CD1c-positive myeloid dendritic cell (primary cell): ENCODE measurements at regions not wholly inside any gene's neighbourhood (a gene's known extent, or its start where the extent isn't known, plus 50 kb on each side); places are given as distances from the start of the nearest gene placed in this dataset.
"Not testable (repeated sequence)": the region's sequence is repeated elsewhere in the genome, so short reads cannot be mapped to it uniquely, and the experiment has no call there.

Experiments used
- DNase-seq: peaks from one replicate; pipeline ENCODE4 v3.0.0-alpha.2; 2016; ENCODE audit errors: extremely low spot score

DNA sequence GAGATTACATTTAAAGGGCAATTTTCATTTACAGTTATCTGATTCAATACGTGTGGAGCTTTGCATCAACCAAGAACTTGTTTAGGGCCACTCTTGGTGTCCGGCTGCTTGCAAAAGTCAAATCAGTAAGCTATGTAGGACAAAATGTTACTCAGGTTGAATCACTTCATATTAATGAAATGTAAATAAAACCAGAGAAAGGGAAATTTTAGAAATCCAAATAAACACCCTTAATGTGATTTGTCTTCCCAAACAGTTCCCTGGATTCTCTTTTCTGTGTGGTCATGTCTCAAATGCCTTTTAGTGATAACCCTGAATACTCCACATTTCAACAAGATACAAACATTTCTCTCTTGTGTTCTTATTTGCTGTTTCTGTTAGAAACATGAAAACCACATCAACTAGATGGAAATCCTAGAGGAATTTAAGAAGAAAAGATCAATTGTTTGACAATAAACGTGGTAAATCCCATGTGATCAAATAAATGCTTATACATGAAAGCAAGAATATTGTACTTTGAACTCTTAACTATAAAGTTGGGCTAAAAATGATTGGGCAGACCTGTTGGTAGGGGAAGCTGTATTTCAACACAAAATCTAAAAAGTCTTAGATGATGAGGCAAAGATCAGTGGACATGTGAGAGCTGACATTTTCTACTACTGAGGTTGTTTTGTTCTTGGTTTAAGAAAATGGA is 101.3 kb downstream of the CDC42EP3 start:
- DNase-seq = no peak

DNA sequence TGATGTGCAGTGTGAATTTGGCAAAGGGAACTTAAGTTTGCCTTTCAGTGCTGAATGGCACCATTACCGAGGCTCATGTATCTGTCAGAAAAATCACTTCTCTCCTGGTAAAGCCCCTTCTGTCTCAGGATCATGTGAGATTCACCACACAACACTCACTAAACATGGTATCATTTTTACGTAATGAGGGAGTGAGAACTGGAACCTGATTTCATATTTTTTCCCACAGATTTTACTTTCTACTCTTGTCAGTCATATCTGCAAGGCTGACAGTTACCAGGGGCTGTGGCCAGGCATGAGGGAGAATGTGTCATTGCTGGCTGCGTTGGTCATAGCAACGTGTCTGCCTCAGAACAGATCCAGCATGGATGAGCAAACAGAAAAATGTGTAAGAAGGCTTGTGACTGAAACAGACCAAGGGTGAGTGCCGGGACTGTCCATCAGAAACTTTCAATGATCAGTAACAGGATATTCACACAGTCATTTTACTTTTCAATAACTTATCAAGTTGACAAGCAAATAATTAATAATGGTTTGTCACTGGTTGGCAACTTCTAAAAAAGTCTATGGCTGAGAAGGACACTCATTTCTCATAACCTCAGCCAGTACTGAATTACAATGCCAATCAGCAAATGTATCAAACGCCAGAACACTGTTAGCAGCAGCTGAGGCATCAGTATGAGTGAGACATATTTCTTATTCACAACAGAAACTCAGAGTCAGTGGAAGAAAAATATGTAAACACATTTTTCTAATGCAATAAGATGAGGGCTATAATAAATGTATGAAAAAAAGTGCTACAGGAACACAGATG is 100.5 kb downstream of the CDC42EP3 start:
- no peak for DNase-seq

DNA sequence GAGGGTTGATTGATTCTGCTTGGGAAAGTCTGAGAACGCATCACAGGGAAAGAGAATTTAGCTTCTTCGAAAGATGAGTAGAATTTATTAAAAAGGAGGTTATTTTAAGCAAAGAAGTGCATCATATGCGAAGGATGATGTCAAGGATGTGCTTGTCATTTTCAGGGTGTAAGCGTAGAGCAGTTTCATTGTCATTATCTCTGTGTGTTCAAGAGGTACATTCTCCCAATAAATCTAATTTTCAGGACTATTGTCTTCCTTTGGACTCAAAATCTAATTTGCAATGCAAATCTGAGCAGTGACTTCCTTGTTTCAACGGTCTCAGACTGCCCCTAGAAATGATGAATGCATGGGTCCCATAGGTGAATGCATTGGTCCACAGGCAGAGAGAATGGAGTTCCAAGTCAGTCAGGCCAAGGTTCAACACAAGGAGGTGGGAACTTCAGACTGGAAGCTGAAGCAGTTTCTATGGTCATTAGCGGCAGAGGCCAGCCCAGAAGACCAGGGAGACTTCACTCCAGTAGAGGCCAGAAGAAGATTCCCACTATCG is 99.8 kb downstream of the CDC42EP3 start:
- DNase-seq = no peak

DNA sequence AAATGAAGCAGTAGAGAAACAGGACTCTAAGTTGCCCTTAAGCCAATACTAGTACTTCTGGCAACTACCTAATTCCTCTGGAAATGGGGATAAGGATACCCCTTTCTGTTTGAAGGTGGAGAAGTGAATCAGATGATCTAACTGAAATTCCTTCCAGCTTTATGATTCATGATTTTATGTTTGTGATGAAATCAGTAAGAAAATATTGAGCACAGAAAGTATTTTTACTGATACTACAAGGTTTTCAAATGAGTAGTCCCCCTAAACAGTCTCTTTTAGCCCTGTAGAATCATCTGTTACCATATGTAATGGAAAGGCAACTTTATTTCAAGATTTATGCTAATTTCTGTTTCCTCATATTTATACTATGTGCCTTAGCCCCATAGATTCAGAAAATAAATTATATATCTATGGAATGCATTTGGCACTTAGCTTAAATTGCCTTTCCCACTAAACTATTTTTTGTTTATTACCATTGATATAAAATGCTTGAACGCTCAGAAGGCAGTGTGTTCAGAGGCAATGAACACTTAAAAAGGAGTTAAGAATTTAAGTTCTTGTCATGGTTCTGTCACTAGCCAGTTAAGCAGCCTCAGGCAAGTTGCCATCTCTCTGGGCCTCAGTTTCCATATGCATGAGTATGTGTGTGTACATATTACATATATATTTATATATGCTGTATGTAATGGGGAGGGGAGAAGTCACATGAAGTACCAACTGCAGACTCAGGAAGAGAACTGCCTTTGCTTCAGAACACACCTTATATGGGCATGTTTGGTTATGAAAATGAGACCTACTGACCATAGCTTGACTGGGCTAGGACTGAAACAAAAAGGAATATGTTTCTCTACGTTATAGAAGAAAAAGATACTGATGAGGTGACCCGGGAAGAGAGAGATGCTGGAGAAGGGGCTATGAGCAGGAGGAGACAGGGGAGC is 97.7 kb downstream of the CDC42EP3 start:
- DNase-seq = no peak

DNA sequence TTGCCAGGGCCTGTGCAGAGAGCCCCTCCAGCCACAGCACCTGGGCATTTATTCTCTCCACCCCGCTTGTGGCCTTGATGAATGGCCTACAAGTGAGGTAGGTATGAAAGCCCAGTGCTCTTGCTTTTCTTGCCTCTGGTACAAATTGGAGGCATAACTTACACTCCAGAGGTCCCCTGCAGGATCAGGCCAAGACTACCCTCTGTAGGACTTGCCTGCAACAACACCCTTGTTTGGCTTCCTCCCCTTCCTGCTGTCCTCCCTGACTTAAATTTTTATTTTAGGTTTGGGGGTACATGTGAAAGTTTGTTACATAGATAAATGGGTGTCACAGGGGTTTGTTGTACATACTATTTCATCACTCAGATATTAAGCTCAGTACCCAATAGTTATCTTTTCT is 95.7 kb downstream of the CDC42EP3 start:
- DNase-seq = no peak

DNA sequence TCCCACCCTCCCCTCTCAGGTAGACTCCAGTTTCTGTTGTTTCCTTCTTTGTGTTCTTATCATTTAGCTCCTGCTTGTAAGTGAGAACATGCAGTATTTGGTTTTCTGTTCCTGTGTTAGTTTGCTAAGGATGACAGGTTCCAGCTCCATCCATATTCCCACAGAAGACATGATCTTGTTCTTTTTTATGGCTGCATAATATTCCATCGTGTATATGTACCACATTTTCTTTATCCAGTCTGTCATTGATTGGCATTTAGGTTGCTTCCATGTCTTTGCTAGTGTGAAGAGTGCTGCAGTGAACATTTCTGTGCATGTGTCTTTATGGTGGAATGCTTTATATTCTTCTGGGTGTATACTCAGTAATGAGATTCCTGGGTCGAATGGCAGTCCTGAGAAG is 95.2 kb downstream of the CDC42EP3 start:
- not testable (repeated sequence) for DNase-seq

DNA sequence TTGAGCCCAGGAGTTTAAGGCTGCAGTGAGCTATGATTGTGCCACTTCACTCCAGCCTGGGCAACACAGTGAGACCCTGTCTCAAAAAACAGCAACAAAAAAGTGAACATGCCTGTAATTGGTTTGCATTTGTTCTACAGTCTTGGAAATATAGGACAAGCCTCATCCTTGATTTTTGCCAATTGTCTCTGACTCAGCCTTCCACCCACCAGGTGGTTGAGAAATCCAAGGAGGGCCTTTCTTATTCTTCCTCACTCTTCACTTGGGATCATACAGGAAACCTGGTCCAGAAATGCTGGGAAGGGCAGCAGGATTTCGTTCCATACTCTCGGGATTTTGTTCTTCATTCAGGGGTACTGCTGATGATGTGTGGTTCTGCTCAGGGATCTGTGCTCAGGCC is 94.6 kb downstream of the CDC42EP3 start:
- DNase-seq = no peak

DNA sequence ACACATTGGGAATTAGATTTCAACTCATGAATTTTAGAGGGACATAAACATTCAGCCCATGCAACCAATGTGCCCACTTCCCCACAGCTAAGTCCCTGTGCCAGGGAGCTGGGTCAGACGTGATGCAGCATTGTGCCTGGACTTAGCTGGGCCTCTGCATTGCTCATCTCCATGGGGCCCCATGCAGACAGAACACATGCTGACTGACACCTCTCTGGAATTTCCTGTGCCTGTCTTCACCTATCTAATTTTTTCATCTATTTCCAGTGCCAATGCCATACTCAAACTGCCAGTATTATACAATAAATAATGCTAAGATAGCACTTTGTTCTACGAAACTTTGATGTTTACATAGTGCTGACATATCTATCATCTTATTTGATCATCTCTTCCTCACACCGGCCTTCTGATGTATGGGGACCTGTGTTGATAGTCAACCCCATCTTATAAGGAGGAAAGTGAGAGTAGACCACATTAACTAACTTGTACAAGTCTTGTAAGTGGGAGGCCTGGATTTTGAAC is 92.2 kb downstream of the CDC42EP3 start:
- DNase-seq = no peak

DNA sequence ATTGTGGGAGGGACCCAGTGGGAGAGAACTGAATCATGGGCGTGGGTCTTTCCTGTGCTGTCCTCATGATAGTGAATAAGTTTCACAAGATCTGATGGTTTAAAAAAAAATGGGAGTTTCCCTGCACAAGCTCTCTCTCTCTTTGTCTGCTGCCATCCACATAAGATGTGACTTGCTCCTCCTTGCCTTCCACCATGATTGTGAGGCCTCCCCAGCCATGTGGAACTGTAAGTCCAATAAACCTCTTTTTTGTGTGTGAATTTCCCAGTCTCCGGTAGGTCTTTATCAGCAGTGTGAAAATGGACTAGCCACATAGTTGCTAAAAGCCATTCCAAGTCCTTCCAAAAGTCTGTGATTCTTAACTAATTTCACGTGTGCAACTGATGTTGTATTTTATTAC is 91.5 kb downstream of the CDC42EP3 start:
- DNase-seq = not testable (repeated sequence)

DNA sequence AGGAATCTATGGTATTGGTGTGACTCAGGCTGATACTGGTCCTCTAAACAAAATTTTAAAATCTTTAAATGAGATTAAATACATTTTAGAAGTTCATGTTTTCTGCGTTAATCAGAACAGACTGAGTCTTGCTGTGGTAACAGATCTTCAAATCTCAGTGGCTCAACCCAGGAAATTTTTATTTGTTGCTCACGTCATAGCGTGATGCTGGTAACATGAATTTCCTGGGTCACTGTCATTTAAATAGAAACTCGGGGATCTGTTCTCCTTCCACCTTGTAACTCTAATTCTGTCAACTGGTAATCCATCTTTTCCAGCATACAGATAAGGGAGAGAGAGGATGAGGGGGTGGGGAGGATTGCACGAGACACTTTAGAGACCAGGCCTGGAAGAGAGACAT is 90.0 kb downstream of the CDC42EP3 start:
- no peak for DNase-seq

DNA sequence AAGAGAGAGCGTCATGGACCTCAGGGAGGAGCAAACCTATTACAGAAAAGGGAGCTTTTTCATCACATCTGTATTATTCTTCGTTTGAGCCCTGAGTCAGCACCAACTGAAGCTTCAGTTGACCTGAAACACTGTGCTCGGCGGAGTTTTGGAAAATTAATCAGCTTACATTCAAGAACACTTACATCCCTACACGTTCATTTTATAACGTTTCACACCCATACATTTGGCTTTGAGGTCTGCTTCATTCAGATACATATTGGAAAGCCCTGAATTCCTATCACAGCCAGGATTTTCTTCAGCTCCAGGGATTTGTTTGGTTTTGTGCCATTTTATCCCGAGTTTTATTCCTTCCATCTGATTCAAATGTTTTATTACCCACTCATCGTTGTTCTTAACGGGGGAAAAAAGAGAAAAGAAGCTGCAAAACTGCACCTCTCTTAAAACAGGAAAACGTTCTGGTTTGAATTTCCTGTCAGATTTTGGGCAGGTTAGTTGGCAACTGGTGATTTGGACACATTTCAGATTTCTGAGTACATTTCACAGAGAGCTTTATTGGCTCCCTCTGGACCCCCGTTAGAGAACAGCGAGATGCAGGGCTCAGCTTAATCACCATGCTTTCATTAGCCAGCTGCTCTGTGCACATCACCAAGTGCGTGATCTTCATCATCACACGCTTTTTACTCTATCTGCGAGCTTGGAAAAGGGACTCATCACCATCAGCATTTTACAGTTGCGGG is 88.8 kb downstream of the CDC42EP3 start:
- no peak for DNase-seq

DNA sequence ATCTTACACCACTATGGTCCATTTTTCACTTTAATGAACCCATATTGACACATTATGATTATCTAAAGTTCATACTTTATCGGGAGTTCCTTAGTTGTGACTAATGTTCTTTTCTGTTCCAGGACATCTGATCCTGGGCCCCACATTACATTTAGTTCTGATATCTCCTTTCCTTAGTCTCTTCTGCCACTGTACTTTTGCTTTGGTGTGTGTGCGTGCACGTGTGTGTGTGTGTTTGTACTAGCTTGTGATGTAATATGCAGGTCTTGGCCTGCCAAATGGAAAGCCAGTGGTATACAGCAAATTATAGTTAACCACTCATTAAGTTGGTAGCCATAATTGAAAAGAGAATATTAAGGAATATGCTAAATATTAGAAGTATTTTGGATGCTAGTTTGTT is 88.0 kb downstream of the CDC42EP3 start:
- no peak for DNase-seq

DNA sequence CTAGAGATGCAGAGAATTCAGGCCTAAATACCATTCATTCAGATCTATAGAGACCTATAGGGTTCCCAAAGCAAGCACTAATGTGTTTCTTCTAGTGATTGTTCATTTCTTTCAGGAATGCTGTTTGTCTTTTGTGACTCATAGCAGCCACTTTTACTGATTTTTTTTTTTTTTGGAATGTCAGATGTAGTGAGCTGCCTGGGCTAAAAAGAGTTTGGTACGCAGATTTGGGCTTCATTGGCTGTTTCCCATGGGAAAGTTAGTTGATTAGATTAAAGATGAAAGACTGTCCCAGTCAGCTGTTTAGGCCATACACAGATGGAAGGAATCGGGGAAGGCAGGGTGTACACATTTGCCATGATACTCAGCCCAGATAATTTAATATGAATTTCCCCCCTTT is 87.6 kb downstream of the CDC42EP3 start:
- no peak for DNase-seq

DNA sequence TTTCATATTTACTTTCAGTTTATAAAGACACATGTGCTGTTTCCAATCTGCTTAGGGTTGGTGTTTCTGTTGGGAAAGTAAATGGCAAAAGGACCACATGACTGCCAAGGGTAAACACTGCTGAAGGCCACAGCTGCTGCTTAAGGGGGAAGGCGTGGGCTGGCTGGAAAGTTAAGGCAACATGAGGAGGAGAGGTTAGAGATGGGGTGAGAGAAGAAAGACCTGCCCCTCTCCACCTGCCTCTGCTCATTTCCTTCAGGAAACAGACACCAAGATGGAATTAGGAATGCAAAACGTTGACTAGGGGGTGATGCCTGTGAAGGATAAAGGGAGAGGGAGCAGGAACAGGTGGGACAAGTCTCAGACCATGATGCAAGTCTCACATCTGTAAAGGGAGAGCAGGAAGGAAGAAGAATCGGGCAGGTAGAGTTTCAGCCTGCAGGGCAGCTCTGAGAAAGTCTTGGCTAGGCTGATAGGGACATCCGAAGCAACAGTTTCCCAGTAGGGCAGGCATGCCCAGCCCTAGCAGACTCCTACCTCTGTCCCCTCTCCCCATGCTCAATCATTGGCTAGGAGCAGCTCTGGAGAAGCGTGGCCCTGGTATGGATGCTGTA is 86.0 kb downstream of the CDC42EP3 start:
- DNase-seq = no peak

DNA sequence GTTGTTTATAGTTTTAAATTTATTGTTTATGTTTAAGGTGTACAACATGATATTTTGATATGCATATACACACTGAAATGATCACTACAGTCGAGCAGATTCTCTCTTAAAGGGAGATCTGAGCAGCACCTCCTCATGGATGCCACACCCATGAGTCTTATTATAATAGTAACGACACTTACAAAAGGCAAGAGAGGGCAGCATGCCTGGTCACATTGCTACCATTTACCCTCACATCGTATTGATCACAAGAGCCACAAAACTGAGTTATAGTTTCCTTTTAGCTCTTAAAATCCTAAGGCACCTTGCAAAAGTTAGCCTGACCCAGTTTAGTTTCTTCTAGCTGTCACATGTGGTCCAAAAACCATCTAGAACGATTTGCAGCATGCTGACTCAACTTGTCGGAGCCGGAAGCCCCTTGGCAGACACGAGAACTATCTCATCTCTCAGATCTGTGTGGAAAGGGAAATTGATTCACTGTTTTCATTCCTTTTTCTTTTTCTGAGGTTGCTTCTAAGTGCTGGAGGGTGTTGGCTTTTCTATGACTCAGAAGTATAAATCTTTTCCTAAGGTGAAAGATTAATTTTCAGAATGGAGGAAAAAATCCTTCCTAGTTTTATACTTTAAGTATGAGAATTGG is 85.3 kb downstream of the CDC42EP3 start:
- peak; percentile 66 for DNase-seq

DNA sequence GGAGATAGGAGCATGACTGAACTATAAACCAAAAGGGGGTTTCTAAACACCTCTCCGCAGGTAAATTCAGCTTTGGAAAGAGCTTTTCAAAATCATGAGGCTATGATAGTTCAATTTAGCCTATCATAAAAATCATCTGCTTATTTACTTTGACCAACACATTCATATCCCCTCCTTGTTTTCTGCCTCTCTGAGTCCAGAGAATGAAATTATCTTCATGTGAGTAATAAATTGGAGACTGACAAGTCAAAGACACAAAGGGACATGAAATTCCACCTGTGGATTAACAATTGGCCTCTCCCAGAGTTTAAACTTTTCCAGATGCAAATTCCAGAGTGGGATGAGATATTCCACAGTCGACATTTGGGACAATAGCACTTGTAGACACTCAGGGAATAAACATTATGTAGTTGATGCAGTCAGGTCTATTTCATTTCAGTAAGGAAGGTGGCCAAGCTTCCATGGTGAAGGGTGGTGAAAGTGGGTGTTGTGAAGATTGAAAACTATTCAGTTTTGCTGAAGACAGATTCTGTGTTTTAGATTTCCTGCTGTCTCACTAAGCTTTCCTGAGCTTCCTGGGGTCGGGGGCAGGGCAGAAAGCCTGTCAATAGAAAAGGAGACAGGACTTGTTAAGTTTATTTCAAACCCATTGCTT is 84.7 kb downstream of the CDC42EP3 start:
- DNase-seq = no peak

DNA sequence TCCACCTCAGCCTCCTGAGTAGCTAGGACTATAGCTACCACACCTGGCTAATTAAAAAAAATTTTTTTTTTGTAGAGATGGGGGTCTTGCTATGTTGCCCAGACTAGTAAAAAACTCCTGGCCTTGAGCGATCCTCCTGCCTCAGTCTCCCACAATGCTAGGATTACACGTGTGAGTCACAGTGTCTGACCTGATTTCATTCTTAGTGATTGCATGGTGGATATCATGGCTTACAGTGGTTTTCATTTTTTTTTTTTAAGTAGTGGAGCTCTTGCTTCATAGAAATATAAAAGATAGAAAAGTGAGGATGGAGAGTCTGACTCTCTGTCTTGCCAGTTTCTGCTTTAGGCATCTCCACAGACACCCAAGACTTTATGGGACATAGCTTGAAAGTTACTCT is 83.6 kb downstream of the CDC42EP3 start:
- DNase-seq = no peak

DNA sequence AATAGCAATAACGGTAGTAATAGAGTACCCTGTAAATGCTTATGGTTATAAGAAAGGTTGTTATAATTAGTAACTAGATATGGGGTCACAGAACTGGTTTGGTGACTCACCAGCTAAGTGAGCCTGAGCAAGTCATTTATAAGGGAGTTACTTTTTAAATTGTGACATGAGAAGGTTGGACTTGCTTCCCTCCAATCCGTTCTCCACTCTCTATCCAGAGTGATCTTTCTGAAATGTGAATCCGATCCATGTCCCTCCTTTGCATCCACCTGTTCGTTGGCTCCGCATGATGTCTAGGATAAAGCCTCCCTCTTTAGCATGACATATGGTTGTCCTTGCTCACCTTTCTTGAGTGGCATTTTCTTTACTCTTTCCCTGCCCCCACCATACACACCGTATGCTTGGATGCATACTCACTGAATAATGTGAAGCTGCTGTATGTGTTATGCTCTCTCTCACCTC is 83.1 kb downstream of the CDC42EP3 start:
- no peak for DNase-seq

DNA sequence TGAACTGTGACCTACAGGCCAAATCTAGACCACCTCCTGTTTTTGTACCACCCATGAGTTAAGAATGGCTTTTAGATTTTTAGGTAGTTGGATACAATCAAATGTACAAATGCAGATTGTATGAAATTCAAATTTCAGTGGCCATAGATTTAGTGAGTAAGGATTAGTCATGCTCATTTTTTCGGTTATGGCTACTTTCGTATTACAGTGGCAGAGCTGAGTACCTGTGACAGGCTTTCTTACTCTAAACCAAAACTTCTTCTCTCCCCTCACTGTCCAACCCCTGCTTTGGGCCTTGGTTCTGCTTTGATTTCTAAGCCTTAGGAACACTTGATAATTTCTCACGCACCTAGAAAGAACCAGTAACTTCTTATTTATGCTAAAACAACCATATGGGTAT is 82.1 kb downstream of the CDC42EP3 start:
- DNase-seq = no peak
